ENCODE measurements at regions not wholly inside any gene's neighbourhood (a gene's known extent, or its start where the extent isn't known, plus 50 kb on each side); places are given as distances from the start of the nearest gene placed in this dataset.
A peak's percentile ranks its signal among the peaks of the same experiment; 100 is the strongest.

GRCh38 chr9:90098408-90098807 lies 493.6 kb downstream of the GADD45G start:
- TF ChIP-seq CTCF (IDR thresholded peaks at IDR 0.05) = no peak
- no peak for TF ChIP-seq POLR2A (IDR thresholded peaks at IDR 0.05)
- 73 to 95% (median 79%) methylated on average over 5 to 10 of the region's 10 CpGs for WGBS, 4 donors
- no peaks in the 10 kb centered on the region for H3K27me3 ChIP-seq
- H3K4me1 ChIP-seq (replicated peaks in 1 of 2) = peaks cover 4 to 14% of the 10 kb centered on the region in 2 donors
- no peak for DNase-seq
- no peak overlapping the region for H3K27ac ChIP-seq
- H3K36me3 ChIP-seq (replicated peaks in 1 of 2) = no peaks in the 10 kb centered on the region
- no peak overlapping the region for H3K4me3 ChIP-seq
- intact Hi-C loops (cut with DNase I) = loop anchor here (2.0 to 10.0 kb wide), 4 partner anchors 104 to 501 kb away; no protein-coding TSS in a partner anchor
- H3K9me3 ChIP-seq (replicated peaks in 1 of 3) = no peaks in the 10 kb centered on the region

DNA sequence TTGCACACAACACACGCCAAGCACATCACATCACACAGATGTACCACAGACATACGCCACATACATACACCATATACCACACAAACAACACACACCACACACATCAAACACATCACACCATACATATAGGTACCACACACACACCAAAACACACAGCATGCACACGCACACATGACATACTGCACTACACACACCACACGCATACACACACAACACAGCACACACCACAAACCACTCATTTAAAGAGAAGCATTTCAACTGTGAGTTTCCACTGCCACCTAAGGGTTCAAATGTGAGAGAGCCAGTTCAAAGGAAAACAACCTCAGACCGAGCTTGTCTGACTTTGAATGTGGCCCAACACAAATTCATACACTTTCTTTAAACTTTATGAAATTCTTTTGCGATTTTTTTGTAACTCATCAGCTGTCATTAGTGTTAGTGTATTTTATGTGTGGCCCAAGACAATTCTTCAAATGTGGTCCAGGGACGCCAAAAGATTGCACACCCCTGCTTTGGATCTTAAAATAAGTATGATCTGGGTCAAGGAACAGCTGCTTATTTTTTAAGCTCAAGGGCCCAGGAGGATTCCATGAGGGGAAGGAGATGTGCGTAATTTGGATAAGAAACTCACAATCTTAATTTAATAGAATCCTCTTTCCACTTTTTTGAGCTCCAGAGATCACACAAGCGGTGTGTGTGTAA lies 494.6 kb downstream of the GADD45G start:
- H3K4me1 ChIP-seq (replicated peaks in 1 of 2) = peaks cover 12 to 14% of the 10 kb centered on the region in 2 donors
- no peak overlapping the region for H3K4me3 ChIP-seq
- intact Hi-C loops (cut with DNase I) = loop anchor here (2.0 to 10.0 kb wide), 4 partner anchors 105 to 502 kb away; no protein-coding TSS in a partner anchor
- TF ChIP-seq CTCF (IDR thresholded peaks at IDR 0.05) = peak; percentile 16 to 92 (median 69)
- no peak for TF ChIP-seq POLR2A (IDR thresholded peaks at IDR 0.05)
- 42 to 56% (median 48%) methylated on average over 9 of the region's 9 CpGs for WGBS, 4 donors
- peak in 2 of 7 donors; percentile 35 to 46 for DNase-seq
- H3K27me3 ChIP-seq = no peaks in the 10 kb centered on the region
- H3K9me3 ChIP-seq (replicated peaks in 1 of 3) = no peaks in the 10 kb centered on the region
- H3K27ac ChIP-seq = no peak overlapping the region
- no peaks in the 10 kb centered on the region for H3K36me3 ChIP-seq (replicated peaks in 1 of 2)

DNA sequence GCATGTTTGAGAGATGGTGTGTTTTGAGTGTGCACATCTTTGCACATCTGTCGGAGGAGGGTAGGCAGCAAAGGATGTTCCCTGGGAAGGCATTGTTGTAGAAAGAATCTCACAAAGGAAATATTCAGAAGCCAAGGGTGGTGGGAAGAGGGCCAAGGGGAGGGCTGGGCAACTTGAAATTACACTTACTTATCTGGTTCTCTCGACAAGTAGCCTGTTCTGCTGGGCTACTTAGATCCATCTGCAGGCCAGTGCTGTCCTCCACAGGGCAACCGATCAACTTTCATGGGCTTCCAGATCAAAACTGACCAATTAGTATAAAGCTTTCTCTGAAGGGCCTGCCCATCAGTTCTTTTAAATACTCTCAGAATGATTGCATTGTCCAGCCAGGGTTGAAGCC lies 495.2 kb downstream of the GADD45G start:
- Histone ChIP-seq H3K4me3 (no peak overlapping the region), H3K27me3 (no peaks in the 10 kb centered on the region), H3K4me1 (replicated peaks in 1 of 2) (peaks cover 13 to 14% of the 10 kb centered on the region in 2 donors), H3K36me3 (replicated peaks in 1 of 2) (no peaks in the 10 kb centered on the region), H3K9me3 (replicated peaks in 1 of 3) (no peaks in the 10 kb centered on the region), H3K27ac (no peak overlapping the region)
- intact Hi-C loops (cut with DNase I) = loop anchor here in 1 of 2 donors (5.0 kb wide), 1 partner anchor 293 kb away; no protein-coding TSS in a partner anchor
- TF ChIP-seq CTCF (IDR thresholded peaks at IDR 0.05) = no peak
- TF ChIP-seq POLR2A (IDR thresholded peaks at IDR 0.05) = no peak
- WGBS, 4 donors = 50 to 63% (median 58%) methylated on average over 3 of the region's 3 CpGs
- peak in 5 of 7 donors; percentile 36 to 77 (median 52) for DNase-seq

GRCh38 chr9:90102292-90102901 lies 497.6 kb downstream of the GADD45G start:
- Histone ChIP-seq H3K27me3 (no peaks in the 10 kb centered on the region), H3K4me3 (no peak overlapping the region), H3K4me1 (replicated peaks in 1 of 2) (peaks cover 23 to 25% of the 10 kb centered on the region in 2 donors), H3K36me3 (replicated peaks in 1 of 2) (no peaks in the 10 kb centered on the region), H3K9me3 (replicated peaks in 1 of 3) (no peaks in the 10 kb centered on the region), H3K27ac (no peak overlapping the region)
- 7 to 17% (median 12%) methylated on average over 6 of the region's 6 CpGs for WGBS, 4 donors
- intact Hi-C loops (cut with DNase I) = loop anchor here in 1 of 2 donors (5.0 kb wide), 1 partner anchor 295 kb away; no protein-coding TSS in a partner anchor
- TF ChIP-seq POLR2A (IDR thresholded peaks at IDR 0.05) (no peak), CTCF (IDR thresholded peaks at IDR 0.05) (peak; percentile 61 to 96 (median 94))
- peak; percentile 82 to 96 (median 93) for DNase-seq
